ENCODE measurements at regions not wholly inside any gene's neighbourhood (a gene's known extent, or its start where the extent isn't known, plus 50 kb on each side); places are given as distances from the start of the nearest gene placed in this dataset.

DNA sequence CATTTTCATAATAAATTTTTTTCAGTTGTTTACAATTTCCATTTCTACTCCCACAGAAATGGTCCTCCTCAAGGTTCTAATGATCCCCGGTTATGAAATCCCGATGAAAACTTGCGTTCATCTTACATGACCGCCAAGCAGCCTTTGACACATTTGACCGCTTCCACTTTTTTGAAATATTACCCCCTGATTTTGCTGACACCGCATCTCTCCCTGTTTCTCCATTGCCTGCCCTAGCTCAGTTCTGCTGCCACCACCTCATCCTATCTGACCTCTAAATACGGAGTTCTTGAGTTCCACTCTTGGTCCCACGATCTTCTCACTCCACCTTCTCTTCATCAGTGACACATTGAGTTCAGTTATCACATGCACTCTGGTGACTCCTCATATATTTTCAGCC lies 74.1 kb downstream of the SLC35B3 start:
- H3K27me3 Mint-ChIP-seq (ENCODE audit: unreplicated experiment) = no peaks in the 10 kb centered on the region
- no peaks in the 10 kb centered on the region for H3K4me1 Mint-ChIP-seq (ENCODE audit: low read depth, unreplicated experiment)
- no peaks in the 10 kb centered on the region for H3K36me3 Mint-ChIP-seq (ENCODE audit: insufficient read depth, unreplicated experiment)
- DNase-seq = no peak
- CTCF ChIA-PET = no interaction called here
- intact Hi-C loops (cut with micrococcal nuclease; ENCODE audit: unreplicated experiment) = no loop called here
- no peak overlapping the region for H3K4me3 Mint-ChIP-seq (ENCODE audit: low read depth, unreplicated experiment)
- TF ChIP-seq, protein P1, sequence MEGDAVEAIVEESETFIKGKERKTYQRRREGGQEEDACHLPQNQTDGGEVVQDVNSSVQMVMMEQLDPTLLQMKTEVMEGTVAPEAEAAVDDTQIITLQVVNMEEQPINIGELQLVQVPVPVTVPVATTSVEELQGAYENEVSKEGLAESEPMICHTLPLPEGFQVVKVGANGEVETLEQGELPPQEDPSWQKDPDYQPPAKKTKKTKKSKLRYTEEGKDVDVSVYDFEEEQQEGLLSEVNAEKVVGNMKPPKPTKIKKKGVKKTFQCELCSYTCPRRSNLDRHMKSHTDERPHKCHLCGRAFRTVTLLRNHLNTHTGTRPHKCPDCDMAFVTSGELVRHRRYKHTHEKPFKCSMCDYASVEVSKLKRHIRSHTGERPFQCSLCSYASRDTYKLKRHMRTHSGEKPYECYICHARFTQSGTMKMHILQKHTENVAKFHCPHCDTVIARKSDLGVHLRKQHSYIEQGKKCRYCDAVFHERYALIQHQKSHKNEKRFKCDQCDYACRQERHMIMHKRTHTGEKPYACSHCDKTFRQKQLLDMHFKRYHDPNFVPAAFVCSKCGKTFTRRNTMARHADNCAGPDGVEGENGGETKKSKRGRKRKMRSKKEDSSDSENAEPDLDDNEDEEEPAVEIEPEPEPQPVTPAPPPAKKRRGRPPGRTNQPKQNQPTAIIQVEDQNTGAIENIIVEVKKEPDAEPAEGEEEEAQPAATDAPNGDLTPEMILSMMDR (IDR thresholded peaks at IDR 0.05; ENCODE audit: unreplicated experiment) = no peak
- no peak overlapping the region for H3K27ac Mint-ChIP-seq (ENCODE audit: unreplicated experiment)
- no TSS peak for BruUV-seq (replicated peaks)
- no peaks in the 10 kb centered on the region for H3K9me3 Mint-ChIP-seq (ENCODE audit: low read depth, unreplicated experiment)

DNA sequence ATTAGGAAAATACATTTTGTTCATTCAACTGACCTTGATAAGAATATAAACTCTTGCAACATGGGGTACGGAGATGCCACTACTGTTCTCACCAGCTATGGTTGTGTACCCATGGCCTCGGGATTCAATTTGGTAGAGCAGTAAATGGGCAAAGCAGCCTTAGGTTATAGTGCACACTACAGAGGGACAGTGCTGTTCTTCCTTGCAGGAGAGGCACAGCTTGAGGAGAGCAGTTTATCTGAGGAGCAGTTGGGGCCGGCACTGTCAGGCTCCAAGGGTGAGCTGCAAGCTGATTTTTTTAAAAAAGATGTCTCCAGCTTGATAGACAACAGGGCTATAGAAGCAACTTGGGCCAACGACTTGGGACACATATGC lies 82.4 kb downstream of the SLC35B3 start:
- no TSS peak for BruUV-seq (replicated peaks)
- Mint-ChIP-seq H3K36me3 (ENCODE audit: insufficient read depth, unreplicated experiment) (no peaks in the 10 kb centered on the region), H3K9me3 (ENCODE audit: low read depth, unreplicated experiment) (no peaks in the 10 kb centered on the region), H3K27me3 (ENCODE audit: unreplicated experiment) (no peaks in the 10 kb centered on the region), H3K4me1 (ENCODE audit: low read depth, unreplicated experiment) (no peaks in the 10 kb centered on the region), H3K27ac (ENCODE audit: unreplicated experiment) (no peak overlapping the region), H3K4me3 (ENCODE audit: low read depth, unreplicated experiment) (no peak overlapping the region)
- DNase-seq = no peak
- CTCF ChIA-PET = no interaction called here
- intact Hi-C loops (cut with micrococcal nuclease; ENCODE audit: unreplicated experiment) = no loop called here
- TF ChIP-seq, protein P1 (IDR thresholded peaks at IDR 0.05; ENCODE audit: unreplicated experiment) = no peak

DNA sequence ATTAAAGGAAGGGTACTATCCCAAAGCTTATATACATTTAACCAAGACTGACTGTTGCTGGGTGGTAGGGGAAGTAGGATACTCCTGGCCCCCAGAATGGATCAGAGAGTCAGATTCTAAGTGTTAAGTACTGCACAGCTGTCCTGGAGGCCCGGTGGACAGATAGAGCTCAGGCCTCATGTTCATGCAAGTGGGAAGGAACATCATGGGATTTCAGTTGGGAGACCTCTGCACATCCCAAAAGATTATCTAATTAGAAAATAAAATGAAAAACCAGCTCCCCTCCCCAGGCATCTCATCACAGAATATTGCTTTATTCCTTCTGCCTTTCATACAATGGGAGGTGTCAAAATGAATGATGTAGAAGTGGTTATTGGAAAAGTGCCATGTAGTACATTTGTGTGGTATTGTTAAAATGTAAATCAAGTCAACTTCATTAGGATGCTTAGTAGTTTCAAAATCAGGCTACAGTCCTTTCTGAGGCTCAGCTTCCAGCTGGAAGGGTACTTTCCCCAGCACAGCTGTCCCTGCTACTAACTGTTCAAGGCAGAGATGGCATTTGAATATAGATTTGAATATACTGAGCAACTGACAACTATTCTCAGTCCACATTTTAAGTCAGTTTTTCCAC lies 82.9 kb downstream of the SLC35B3 start:
- Mint-ChIP-seq H3K4me3 (ENCODE audit: low read depth, unreplicated experiment) (no peak overlapping the region), H3K4me1 (ENCODE audit: low read depth, unreplicated experiment) (no peaks in the 10 kb centered on the region), H3K36me3 (ENCODE audit: insufficient read depth, unreplicated experiment) (no peaks in the 10 kb centered on the region), H3K9me3 (ENCODE audit: low read depth, unreplicated experiment) (no peaks in the 10 kb centered on the region), H3K27me3 (ENCODE audit: unreplicated experiment) (no peaks in the 10 kb centered on the region), H3K27ac (ENCODE audit: unreplicated experiment) (no peak overlapping the region)
- CTCF ChIA-PET = no interaction called here
- BruUV-seq (replicated peaks) = no TSS peak
- TF ChIP-seq, protein P1 (IDR thresholded peaks at IDR 0.05; ENCODE audit: unreplicated experiment) = no peak
- no peak for DNase-seq
- intact Hi-C loops (cut with micrococcal nuclease; ENCODE audit: unreplicated experiment) = no loop called here

DNA sequence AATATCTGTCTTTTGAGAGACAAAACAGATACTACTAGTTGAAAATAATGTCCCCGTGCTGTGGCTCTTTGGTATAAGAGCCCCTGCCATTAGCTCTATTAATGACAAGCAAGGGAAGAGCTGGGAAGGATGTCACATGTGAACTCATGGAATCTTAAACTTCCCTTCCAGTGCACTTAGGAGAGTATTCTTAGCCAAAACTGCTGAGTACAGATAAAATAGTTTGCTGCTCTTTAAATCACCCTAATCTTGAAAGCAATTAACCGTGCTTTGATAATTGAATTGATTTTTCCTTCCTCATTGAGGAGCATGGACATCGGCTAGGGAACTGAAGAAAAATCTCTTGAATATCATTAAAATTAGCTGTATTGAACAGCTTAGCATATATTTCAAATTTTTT lies 91.7 kb downstream of the SLC35B3 start:
- Mint-ChIP-seq H3K4me3 (ENCODE audit: low read depth, unreplicated experiment) (no peak overlapping the region), H3K36me3 (ENCODE audit: insufficient read depth, unreplicated experiment) (no peaks in the 10 kb centered on the region), H3K27me3 (ENCODE audit: unreplicated experiment) (no peaks in the 10 kb centered on the region), H3K27ac (ENCODE audit: unreplicated experiment) (no peak overlapping the region), H3K9me3 (ENCODE audit: low read depth, unreplicated experiment) (no peaks in the 10 kb centered on the region), H3K4me1 (ENCODE audit: low read depth, unreplicated experiment) (no peaks in the 10 kb centered on the region)
- CTCF ChIA-PET = no interaction called here
- TF ChIP-seq, protein P1 (IDR thresholded peaks at IDR 0.05; ENCODE audit: unreplicated experiment) = no peak
- no TSS peak for BruUV-seq (replicated peaks)
- intact Hi-C loops (cut with micrococcal nuclease; ENCODE audit: unreplicated experiment) = loop anchor here (10.0 kb wide), 1 partner anchor 979 kb away; no protein-coding TSS in a partner anchor
- no peak for DNase-seq

Data from Calu3 (cell line).